ENCODE measurements at regions not wholly inside any gene's neighbourhood (a gene's known extent, or its start where the extent isn't known, plus 50 kb on each side); places are given as distances from the start of the nearest gene placed in this dataset.

- no peak overlapping the region for H3K56ac ChIP-seq (ENCODE audit: extremely low read depth, insufficient read depth, low read length)
- in situ Hi-C loops (cut with MboI; ENCODE audit: low sequenced_read_pairs), result no loop called here
- H3K4me3 ChIP-seq (ENCODE audit: insufficient read depth, low read depth, low read length), result no peak overlapping the region
- no peaks in the 10 kb centered on the region for H3K27me3 ChIP-seq (ENCODE audit: control insufficient read depth, insufficient read depth, low read length)
- no peak overlapping the region for H4K5ac ChIP-seq (ENCODE audit: low read depth, low read length)
- dilution Hi-C loops (cut with HindIII; ENCODE audit: low sequenced_read_pairs, unreplicated experiment), result no loop called here
- H4K8ac ChIP-seq (ENCODE audit: low read depth in 2 of 2, low read length in 2 of 2), result no peak overlapping the region
- no peaks in the 10 kb centered on the region for H4K20me1 ChIP-seq (ENCODE audit: insufficient read depth, low read length)
- H2BK5ac ChIP-seq (ENCODE audit: low read depth, low read length, poor library complexity, severe bottlenecking), result no peak overlapping the region
- H3K27ac ChIP-seq (ENCODE audit: insufficient read depth, low read length), result no peak overlapping the region
- ChIA-PET CTCF (no interaction called here), POLR2A (ENCODE audit: unreplicated experiment) (no interaction called here)
- no peak overlapping the region for H2AK5ac ChIP-seq (ENCODE audit: low read depth, low read length)
- no peak overlapping the region for H3K4ac ChIP-seq (ENCODE audit: low read depth, low read length)
- H3K9me1 ChIP-seq (ENCODE audit: insufficient read depth, low read length), result no peaks in the 10 kb centered on the region
- no peak for DNase-seq
- H2BK120ac ChIP-seq (ENCODE audit: low read depth, low read length), result no peak overlapping the region
- no peak overlapping the region for H2AK9ac ChIP-seq (replicated peaks; ENCODE audit: low read depth, low read length, poor library complexity)
- no peaks in the 10 kb centered on the region for H3K36me3 ChIP-seq (ENCODE audit: control insufficient read depth, insufficient read depth, low read length)
- H3K79me1 ChIP-seq (ENCODE audit: low read depth in 1 of 2, low read length in 2 of 2), result no peaks in the 10 kb centered on the region
- H3K23ac ChIP-seq (ENCODE audit: low read depth, low read length), result no peak overlapping the region
- peaks cover 4% of the 10 kb centered on the region; the same call in 1 of the 2 replicates for H3K4me1 ChIP-seq (ENCODE audit: control insufficient read depth, insufficient read depth, low read length)
- intact Hi-C loops (cut with micrococcal nuclease), result no loop called here
- H2BK15ac ChIP-seq (ENCODE audit: low read depth, low read length), result no peak overlapping the region
- no peak overlapping the region for H2BK20ac ChIP-seq (ENCODE audit: low read depth, low read length)
- H3K9ac ChIP-seq (ENCODE audit: low read depth, low read length), result no peak overlapping the region
- BruUV-seq (replicated peaks), result no TSS peak
- no peak overlapping the region for H3K14ac ChIP-seq (replicated peaks; ENCODE audit: low read depth, low read length)
- no peak overlapping the region for H3K18ac ChIP-seq (ENCODE audit: low read depth, low read length)
- no peak overlapping the region for H3K4me2 ChIP-seq (ENCODE audit: low read depth, low read length)
- ATAC-seq (ENCODE audit: low read depth), result no peak
- no peak overlapping the region for H4K91ac ChIP-seq (ENCODE audit: insufficient read depth, low read depth, low read length)
- no peak overlapping the region for H2AFZ ChIP-seq (replicated peaks; ENCODE audit: low read length, poor library complexity)
- WGBS, 2 experiments (ENCODE audit: extremely low coverage in 2 of 2, insufficient read length in 1 of 2), result no CpG with 5 or more reads among the region's 4 CpGs
- TF ChIP-seq USF2 (IDR thresholded peaks at IDR 0.05; ENCODE audit: low read depth, low read length) (no peak), CEBPB (IDR thresholded peaks at IDR 0.05; ENCODE audit: low read depth, low read length) (no peak), NFE2L2 (IDR thresholded peaks at IDR 0.05; ENCODE audit: low read depth, low read length) (no peak), FOS (IDR thresholded peaks at IDR 0.05; ENCODE audit: low read depth, low read length) (no peak), BHLHE40 (IDR thresholded peaks at IDR 0.05; ENCODE audit: low read depth, low read length) (no peak), MAZ (IDR thresholded peaks at IDR 0.05; ENCODE audit: borderline replicate concordance, low read depth, low read length) (no peak), SMC3 (IDR thresholded peaks at IDR 0.05; ENCODE audit: low read depth, low read length) (no peak), RFX5 (IDR thresholded peaks at IDR 0.05; ENCODE audit: low read depth, low read length) (no peak), CHD1 (IDR thresholded peaks at IDR 0.05; ENCODE audit: low read depth, low read length) (no peak), ELK1 (IDR thresholded peaks at IDR 0.05; ENCODE audit: borderline replicate concordance, low read depth, low read length) (no peak), RAD21 (IDR thresholded peaks at IDR 0.05; ENCODE audit: low read length) (no peak), MAFK (IDR thresholded peaks at IDR 0.05; ENCODE audit: low read depth, low read length) (no peak), MXI1 (IDR thresholded peaks at IDR 0.05; ENCODE audit: borderline replicate concordance, low read depth, low read length) (no peak), CTCF (conservative IDR thresholded peaks at IDR 0.05; ENCODE audit: low read depth, low read length) (no peak), RCOR1 (IDR thresholded peaks at IDR 0.05; ENCODE audit: insufficient replicate concordance, low read length) (no peak), POLR2A (IDR thresholded peaks at IDR 0.05; ENCODE audit: low read depth, low read length) (no peak)
- no peaks in the 10 kb centered on the region; the same call in 1 of the 2 replicates for H3K9me3 ChIP-seq (ENCODE audit: control insufficient read depth, insufficient read depth, low read length)
Observed at GRCh38 chr1:232305050-232305449, 324.9 kb downstream of the SIPA1L2 start.

Measured in IMR-90 (cell line).